GM12891 (cell line): ENCODE measurements at regions not wholly inside any gene's neighbourhood (a gene's known extent, or its start where the extent isn't known, plus 50 kb on each side); places are given as distances from the start of the nearest gene placed in this dataset.
"Not testable (repeated sequence)": the region's sequence is repeated elsewhere in the genome, so short reads cannot be mapped to it uniquely, and the experiment has no call there.

ENCODE experiments used
- PAX5 ChIP-seq: IDR thresholded peaks from 2 replicates; pipeline ENCODE4 v1.6.1; 2011; ENCODE audit warnings: low read length, moderate library complexity, mild to moderate bottlenecking; ENCODE audit not compliant: insufficient read depth, severe bottlenecking
- POLR2A ChIP-seq: IDR thresholded peaks from 2 replicates; pipeline ENCODE4 v1.6.1; 2011; ENCODE audit warnings: low read depth, low read length, control low read depth
- POLR2AphosphoS5 ChIP-seq: IDR thresholded peaks from 2 replicates; pipeline ENCODE4 v1.6.1; 2011; ENCODE audit warnings: low read depth, low read length, control low read depth
- SPI1 ChIP-seq: IDR thresholded peaks from 2 replicates; pipeline ENCODE4 v1.6.1; 2011; ENCODE audit warnings: low read depth, low read length, control low read depth
- TAF1 ChIP-seq: IDR thresholded peaks from 2 replicates; pipeline ENCODE4 v1.6.1; 2011; ENCODE audit warnings: low read depth, low read length, control low read depth

DNA sequence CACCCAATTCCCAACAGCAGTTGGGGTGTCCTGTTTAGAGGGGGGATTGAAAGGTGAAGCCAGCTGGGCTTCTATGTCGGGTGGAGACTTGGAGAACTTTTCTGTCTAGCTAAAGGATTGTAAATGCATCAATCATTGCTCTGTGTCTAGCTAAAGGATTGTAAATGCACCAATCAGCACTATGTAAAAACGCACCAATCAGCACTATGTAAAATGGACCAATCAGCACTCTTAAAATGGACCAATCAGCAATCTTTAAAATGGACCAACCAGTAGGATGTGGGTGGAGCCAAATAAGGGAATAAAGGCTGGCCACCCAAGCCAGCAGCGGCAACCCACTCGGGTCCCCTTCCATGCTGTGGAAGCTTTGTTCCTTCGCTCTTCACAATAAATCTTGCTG, 1518.6 kb upstream of the RAG2 start:
- TF ChIP-seq POLR2A, POLR2AphosphoS5, TAF1, PAX5, SPI1: not testable (repeated sequence)
